HG03457 (cell line): ENCODE measurements at regions not wholly inside any gene's neighbourhood (a gene's known extent, or its start where the extent isn't known, plus 50 kb on each side); places are given as distances from the start of the nearest gene placed in this dataset.

ENCODE experiments used
- ATAC-seq: cut with Tn5 transposase; IDR thresholded peaks from one replicate; pipeline ENCODE4 v1.9.1; 2021; ENCODE audit warnings: moderate number of reproducible peaks; ENCODE audit not compliant: unreplicated experiment

DNA sequence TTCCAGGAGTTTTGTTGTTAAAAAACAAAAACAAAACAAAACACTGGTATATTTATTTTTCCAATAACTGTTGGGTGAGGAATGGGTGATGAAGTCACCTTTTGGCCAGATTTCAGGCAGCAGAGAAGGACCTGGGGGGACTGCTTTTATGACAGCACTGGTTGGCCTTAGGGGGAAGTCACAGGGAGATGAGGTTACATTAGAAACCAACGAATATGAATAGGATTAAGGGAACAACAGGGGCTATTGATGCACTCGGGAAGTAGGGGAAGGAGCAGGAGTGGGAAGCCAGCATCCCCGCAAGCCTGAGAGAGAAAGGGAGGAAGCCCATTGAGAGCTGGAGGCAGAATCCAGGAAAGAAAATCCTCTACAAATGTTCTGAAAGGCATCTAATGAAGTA is 958.4 kb downstream of the TYW1 start:
- ATAC-seq: no peak

DNA sequence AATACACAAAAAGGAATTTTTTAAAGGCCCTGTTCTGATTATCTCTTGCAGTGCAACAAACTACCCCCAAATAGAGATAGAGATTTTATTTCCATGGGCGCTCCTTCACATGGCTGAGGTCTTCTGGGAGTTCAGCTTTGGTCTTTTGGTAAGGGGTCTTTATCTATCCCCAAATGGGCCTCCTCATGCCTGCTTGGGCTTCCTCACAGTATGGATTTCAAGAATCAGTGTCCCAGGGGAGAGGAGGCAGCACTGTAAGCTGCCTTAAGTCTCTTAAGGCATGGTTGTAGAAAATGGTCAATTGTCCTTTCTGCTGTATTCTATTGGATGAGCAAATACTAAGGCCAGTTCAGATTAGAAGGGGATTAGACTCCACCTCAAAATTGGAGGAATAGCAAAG is 966.2 kb downstream of the TYW1 start:
- ATAC-seq: no peak

DNA sequence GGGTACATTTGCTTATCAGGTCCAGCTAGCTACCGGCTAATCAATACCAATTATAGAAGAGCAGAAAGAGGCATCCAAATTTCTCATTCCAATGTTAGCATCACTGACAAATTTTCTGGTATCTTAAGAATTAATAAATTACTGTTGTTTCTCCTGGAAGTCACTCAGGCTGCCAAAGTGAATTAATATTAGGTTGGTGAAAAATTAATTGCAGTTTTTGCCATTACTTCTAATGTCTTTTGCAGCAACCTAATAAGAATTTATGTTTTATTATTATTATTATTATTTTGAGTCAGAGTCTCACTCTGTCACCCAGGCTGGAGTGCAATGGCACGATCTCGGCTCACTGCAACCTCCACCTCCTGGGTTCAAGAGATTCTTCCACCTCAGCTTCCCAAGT is 979.9 kb downstream of the TYW1 start:
- ATAC-seq: no peak

DNA sequence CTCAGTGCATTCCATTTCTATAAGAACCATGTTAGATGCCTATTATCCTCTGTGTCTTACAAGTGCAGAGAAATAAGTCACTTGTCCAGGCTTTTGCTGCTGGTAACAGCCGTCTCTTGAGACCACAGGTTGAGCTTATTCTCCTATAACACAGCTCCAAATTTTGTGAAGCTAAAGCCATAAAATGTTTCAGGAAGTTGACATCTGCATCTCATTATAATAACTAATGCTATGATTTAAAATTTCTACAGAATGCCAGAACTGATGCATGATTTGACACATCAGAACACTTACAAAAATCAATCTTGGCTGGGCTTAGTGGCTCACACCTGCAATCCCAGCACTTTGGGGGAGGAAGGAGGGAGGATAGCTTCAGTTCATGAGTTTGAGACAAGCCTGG is 986.9 kb downstream of the TYW1 start:
- no peak for ATAC-seq

DNA sequence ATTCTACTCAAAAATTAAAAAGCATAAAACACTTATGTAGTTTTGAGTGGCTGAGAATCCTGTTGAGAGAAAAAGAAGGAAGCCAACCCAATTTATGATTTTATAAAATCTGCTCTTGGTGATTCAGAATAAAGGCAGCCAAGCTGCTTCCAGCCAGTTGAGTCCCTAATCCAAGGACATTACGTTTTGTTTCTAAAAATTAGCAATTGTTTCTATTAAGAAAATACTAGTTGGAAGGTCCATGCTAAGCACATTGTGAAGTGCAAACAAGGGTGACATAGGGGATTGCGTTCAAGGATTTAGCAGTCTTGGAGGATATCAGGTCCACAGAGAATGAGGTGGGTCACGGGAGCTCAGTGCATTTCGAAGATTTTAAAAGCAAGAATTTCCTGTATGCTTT is 987.7 kb downstream of the TYW1 start:
- ATAC-seq: no peak

DNA sequence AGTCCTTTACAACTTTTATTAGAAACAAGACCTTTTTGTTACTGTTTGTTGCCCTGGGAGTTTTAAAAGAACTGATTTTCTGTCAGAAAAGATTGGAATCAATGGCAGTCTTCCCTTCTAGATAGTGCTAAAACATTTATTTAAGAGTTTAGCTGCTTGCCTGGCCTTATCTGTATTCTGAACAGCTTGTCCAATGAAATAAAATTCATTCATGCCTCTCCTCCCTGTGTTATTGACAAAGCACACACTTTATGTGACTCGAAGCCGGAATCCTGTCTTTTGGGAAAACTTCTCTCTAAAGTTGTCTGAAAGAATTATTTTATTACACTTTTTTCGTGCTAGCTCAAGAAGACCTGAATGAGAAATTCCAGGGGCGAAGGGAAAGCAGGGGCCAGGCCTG is 992.5 kb downstream of the TYW1 start:
- no peak for ATAC-seq

DNA sequence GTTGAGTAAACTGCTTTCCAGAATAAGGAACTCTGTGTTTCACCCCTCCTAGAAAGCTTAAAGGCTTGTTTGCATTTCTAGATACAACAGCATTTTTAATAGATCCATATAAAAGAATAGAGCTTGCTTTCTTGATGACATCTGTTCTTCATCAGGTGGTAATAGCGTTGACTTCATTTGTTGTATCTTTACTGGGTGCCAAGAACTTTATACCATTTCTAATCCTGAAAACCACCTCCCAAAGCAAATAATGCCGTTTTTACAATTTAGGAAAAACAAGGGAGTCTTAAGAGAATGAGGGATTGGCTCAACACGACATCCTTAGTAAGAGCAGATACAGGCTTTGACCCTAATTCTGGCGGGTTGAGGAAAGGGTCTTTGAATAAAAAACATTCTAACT is 993.4 kb downstream of the TYW1 start:
- ATAC-seq: no peak

DNA sequence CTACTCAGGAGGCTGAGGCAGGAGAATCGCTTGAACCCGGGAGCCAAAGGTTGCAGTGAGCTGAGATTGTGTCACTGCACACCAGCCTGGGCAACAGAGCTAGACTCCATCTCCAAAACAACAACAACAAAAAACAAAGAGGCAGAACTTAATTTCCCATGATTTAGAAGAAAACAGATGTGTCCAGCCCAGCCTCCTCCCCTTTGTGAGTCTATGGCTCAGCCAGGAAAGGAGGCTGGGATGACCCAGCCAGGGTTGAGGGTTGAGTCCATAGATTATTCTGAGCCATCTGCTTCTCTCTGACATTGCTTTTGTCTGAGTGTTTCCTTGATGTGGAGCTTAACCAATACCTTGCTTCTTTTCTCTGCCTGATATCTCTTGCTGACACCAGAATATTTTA is 994.1 kb downstream of the TYW1 start:
- ATAC-seq: no peak

DNA sequence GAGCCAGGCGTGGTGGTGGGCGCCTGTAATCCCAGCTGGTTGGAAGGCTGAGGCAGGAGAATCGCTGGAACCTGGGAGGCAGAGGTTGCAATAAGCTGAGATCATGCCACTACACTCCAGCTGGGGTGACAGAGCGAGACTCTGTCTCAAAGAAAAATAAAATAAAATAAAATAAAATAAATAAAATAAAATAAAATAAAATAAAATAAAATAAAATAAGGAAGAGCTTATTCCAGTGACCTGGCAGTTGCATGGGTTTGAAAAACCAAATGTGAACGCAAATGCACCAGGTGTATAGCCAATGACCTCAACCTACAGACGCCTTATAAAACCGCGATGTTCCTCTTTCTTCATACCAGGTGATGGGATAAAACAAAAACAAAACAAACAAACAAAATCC is 995.7 kb downstream of the TYW1 start:
- no peak for ATAC-seq

DNA sequence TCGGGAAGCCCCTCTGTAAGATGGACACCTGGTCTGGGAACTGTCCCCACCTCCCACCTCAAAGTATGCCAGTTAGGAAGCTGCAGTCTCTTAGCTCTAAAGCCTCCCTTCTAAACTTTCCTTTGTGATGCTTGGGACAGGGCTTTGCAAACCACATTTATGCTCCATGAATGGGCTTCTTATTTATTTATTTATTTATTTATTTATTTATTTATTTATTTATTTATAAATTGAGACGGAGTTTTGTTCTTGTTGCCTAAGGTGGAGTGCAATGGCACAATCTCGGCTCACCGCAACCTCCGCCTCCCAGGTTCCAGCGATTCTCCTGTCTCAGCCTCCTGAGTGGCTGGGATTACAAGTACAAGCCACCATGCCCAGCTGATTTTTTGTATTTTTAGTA is 1009.4 kb downstream of the TYW1 start:
- no peak for ATAC-seq

DNA sequence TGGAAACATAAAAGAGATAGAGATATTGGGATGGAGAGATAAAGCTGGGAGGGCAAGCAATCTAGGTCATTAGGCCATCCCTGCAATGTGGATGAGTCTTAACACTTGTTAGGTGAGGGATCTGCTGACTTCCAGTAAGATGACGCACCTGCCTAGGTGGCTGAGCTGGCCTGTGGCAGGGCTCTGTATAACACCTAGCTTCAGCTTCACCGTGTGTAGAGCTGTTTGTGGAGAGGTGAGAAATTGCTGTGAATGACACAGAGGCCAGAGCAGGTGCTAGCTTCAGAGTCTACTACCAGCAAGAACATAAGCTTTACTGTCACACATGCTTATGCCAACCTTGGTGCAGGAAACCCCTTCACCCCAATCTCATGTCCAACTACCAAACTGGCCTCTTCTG is 1010.0 kb downstream of the TYW1 start:
- no peak for ATAC-seq

DNA sequence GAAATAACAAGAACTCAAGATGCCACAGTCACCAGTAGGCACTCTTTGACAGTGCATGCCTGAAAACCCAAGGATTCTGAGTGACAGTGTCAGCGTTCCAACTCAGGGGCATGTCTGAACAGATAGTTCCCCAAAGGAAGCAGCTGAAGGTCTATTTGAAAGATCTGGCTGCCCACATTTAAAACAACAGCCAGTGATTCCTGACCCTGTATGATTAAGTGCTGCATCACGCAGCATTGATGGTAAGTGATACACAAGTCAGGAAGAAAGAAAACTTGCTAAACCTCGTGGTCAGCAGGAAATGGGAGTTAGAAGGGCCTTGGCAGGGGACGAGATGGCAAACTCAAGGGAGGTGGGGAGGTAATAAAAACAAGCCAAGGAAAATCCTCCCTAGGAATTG is 1013.1 kb downstream of the TYW1 start:
- ATAC-seq: no peak

DNA sequence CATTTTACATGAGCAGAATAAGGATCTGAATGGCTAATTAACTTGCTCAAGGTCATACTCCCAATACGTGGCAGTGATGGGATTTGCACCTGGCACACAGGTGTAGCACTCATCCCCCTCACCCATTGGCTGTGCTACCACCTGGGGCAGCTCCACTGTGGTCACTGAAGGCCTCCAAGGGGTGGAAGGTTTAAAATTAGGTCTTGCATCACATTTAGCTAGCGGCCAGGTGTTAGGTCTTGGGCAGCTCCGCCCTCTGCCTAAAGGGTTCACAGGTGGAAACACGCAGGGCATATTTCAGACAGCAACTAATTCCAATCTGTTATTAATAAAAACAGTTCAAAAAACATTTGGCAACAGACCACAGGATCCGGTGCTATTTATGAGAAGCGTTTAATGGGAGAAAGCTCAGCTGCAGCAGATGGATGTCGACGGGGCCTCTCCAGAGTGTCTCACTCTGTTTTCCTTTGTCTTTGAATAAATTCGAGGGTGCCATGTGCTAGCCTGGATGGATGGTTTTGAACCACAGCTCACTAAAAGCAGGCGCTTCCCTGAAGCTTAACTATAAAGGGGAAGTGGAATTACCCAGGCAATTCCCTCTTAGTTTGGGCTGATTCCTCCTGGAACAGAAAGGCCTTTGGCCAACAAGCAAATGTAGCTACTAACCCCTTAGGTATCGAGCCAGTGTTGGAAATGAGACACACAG is 1017.6 kb downstream of the TYW1 start:
- no peak for ATAC-seq

DNA sequence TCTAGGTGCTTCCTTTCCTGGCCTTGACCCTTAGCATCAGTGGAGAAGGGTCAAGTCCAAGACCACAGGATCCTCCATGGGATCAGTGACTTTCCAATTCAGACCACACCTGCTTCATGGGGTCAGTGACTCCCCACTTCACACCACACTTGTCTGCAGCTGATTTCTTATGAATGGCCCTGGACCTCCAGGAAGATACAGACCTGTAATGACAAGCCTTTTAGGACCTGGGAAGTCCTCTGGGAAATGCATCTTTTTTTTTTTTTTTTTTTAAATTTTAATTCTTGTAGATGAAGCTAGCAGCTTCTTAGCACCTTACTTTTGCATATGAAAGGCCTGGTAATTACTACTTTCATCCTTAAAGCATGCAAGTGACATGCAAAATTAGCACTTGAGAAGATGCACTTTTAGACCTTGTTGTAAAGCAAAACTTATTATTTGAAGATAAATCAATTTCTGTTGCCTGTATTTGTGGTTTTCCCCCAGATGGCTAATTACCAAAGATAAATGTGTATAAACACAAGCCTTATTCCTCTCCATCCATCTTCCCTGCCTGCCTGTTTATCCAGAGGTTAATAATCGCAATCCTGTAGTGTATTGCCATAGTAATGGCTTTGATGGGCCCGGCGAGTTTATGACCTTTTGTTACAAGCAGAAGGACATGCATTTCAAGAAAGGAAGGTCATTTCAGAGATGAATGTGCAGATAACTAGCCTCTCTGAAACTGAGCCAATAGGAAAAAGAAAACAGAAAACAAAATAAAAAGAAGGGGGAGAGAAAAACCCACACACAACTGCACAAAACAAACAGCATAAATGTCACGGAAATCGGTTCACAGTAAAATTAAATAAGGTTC is 1018.7 kb downstream of the TYW1 start:
- ATAC-seq: no peak

DNA sequence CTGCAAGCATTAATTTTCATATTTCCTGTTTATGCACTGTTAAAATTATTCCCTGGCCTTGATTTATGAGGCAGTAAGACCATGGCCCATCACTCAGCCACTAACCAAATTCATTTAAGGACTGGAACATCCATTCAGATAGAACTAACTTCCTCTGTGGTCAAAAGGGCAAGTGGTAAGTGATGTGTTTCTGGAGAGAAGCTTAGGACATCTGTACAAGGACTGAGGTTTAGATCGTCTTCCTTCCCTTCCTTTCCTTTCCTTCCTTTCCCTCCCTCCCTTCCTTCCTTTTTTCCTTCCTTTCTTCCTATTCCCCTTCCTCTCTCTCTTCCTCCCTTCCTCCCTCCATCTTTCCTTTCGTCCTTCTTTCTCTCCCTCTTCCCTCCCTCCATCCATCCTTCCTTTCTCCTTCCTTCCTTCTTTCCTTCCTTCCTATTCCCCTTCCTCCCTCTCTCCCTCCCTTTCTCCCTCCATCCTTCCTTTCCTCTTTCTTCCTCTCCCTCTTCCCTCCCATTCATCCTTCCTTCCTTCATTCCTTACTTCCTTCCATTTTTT is 1019.4 kb downstream of the TYW1 start:
- ATAC-seq: no peak

DNA sequence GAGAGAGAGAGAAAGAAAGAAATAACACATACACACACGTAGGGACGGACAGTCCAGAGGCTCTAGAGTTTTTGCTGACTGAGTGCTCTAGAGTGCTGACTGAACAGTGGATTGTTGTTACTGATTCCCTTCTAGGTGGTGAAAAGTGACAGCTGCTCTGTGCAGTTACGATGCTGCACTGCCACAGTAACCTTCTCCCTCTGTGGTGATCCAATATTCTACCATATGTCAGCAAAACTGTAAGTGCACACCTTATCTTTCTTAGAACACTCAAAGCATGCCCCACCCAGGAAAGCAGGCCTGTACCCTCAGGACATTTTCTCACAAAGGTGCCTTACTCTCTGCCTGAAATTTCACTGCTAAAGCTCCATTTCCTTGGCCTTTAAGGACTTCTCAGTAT is 1023.5 kb downstream of the TYW1 start:
- no peak for ATAC-seq

DNA sequence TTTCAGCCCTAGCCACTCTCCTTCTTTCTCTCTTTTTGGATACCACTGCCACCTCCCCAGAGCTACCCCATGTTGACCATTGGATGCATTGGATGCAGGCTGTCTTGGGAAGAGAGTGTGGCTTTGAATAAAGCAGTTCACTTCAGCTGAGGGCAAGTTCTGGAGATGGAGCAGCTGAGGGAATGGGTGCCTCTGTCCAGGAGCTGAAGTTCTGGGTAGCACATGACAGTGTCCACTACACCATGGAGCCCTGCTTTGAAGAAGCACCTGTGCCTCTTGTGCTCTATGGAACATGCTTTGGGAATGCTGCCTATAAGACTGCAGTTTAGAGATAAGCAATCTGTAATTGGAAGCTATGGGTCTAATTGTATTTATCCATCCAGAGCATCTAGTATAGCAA is 1028.7 kb downstream of the TYW1 start:
- ATAC-seq: no peak

DNA sequence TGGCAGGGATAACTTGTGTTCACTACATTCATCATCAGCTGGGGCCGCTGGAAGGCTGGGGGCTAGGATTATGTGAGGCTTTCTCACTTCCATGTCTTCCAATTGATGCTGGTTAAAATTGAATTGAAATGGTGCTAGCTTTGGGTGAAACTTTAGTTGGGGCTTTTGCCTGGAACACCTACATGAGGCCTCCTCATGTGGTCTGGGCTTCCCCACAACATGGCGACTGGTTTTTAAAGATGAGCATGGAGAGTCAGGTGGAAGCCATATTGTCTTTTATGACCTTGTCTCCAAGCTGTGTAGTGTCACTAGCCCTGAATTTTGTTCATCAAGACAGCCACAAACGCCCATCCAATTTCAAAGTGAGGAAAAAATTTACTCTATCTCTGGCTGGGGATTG is 1033.9 kb downstream of the TYW1 start:
- no peak for ATAC-seq

DNA sequence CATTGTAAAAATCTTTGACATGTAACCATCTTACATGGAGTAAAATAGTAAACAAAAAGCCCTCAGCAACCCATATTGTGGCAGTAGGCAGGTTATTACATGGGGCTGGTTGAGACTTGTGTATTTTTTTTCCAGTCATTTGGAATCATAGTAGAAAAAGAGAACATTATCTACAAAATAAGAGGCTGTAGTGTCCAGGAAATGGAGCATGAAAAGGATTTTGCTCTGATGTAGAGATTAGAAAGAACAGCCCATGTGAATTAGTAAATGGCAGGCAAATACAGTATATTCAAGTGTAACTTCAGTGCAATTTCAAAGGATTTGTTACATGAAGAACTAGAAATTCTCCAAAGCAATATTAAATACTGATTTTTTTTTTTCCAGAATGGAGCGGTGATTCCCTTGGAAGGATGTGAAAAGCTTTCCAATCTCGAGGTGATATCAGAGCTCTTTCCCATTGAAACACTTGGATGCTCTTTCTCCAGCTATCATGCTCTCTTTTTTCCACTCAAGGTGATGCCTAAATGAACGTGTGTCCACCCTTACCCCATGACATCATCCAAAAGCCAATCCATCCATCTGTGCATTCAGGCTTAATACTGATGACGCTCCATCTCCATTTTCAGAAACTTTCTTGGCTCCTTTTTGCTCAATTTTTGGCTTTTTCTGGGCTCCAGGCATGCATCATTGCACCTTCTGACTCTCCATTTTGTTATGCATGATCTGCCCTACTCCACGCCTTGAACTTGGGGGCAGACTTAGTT is 1034.7 kb downstream of the TYW1 start:
- ATAC-seq: no peak

DNA sequence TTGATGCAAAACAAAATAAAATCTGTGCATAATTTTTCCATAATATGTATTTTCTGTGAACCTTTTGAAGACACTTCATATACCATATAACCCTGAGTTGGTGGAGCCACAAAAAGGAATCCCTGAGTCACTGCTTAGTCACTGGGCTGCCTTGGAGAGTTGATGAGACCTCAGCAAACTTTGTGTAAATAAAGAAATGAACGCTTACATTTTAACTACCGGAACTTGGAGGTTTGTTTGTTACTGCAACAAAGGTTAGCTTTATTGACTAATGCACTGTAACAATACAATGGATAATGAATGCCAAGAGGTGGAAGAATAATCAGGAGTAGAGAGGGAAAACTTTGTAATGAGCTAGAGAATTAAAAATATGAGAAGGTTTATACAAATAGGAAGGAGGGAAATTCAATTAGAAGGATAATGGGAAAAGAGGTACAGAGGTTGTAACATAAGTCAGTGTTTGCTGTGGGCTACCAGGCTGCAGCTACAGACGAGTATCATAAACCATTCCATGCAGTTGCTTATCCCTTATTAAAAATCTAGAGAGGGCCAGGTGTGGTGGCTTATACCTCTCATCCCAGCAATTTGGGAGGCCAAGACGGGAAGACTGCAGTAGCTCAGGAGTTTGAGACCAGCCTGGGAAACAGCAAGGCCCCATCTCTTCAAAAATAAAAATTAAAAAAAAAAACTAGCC is 1042.1 kb downstream of the TYW1 start:
- no peak for ATAC-seq

DNA sequence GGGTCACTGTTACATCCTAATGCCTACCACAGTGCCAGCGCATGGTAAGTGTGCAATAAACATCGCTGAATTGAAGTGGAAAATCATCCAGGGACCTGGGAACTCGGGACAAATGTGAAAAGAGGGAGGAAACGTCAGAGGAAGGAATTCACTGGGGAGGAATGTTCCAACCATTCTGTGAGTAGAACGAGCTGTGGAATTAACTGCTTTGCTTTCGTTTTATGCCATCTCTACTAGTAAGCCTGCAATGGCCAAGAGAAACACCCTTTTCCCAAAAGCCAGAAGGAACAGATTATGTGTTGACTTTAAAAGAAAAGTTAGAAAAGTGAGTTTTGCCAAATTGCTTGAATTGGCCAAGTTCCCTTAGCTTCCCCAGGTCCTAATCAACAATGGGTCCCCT is 1044.9 kb downstream of the TYW1 start:
- no peak for ATAC-seq
